ENCODE measurements at regions not wholly inside any gene's neighbourhood (a gene's known extent, or its start where the extent isn't known, plus 50 kb on each side); places are given as distances from the start of the nearest gene placed in this dataset.

DNA sequence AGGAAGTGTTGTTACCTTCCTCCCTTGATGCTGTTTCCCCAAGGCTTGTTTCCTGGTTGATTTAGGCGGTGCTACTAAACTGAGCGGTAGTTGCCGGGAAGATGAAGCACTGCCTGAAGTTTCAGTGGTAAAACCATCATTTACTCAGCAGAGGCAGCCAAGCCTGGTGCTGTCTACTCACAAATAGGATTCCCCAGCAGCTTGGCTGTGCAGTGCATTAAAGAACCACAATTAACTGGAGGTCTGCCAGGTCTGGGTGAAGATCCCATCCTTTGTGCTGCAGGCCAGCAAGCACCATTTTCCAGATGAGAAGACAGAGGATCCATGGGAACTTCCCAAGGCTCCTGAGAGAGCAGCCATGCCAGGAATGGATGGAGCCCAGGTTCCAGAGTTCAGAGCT, 231.9 kb upstream of the E2F8 start:
- Histone ChIP-seq H3K4me1 (ENCODE audit: control insufficient read depth, extremely low read depth, insufficient read depth, low read length) (no peaks in the 10 kb centered on the region), H3K4me2 (ENCODE audit: insufficient read depth, low read length) (no peak overlapping the region), H3K9me3 (replicated peaks; ENCODE audit: control insufficient read depth, insufficient read depth, low read length) (no peaks in the 10 kb centered on the region), H3K4me3 (replicated peaks in 1 of 3; ENCODE audit: insufficient read depth in 1 of 3, low read depth in 1 of 3, low read length in 3 of 3) (no peak overlapping the region), H4K20me1 (replicated peaks; ENCODE audit: control insufficient read depth, extremely low read depth, insufficient read depth, low read length) (no peaks in the 10 kb centered on the region), H3K27me3 (ENCODE audit: control insufficient read depth in 2 of 2, insufficient read depth in 2 of 2, low read length in 2 of 2) (no peaks in the 10 kb centered on the region), H3K9me1 (replicated peaks; ENCODE audit: control insufficient read depth, extremely low read depth, insufficient read depth, low read length) (no peaks in the 10 kb centered on the region), H3K27ac (ENCODE audit: insufficient read depth, low read depth, low read length) (no peak overlapping the region), H2AFZ (ENCODE audit: low read depth, low read length) (no peak overlapping the region), H3K36me3 (ENCODE audit: control insufficient read depth in 2 of 2, extremely low read depth in 1 of 2, insufficient read depth in 2 of 2, low read length in 2 of 2) (no peaks in the 10 kb centered on the region), H3K79me2 (ENCODE audit: control insufficient read depth, insufficient read depth, low read length) (no peaks in the 10 kb centered on the region), H3K9ac (replicated peaks; ENCODE audit: extremely low read depth, insufficient read depth, low read length) (no peak overlapping the region)
- intact Hi-C loops (cut with micrococcal nuclease): no loop called here
- FAIRE-seq (no peak), DNase-seq (ENCODE audit: low read depth, low spot score) (no peak)
- ChIA-PET CTCF (interaction anchor here (2.4 kb wide), 1 partner anchor 10 kb away, joined by 9 read pairs; no protein-coding TSS in a partner anchor), POLR2A (no interaction called here)
- BruUV-seq (replicated peaks): no TSS peak
- dilution Hi-C loops (cut with MboI; ENCODE audit: extremely low pct_ligation_motif_present, low sequenced_read_pairs): no loop called here
- TF ChIP-seq POLR2A (IDR thresholded peaks at IDR 0.05; ENCODE audit: low read depth, low read length) (no peak), GATA2 (IDR thresholded peaks at IDR 0.05; ENCODE audit: insufficient read depth, insufficient read length, low read depth, low read length) (no peak), FOS (IDR thresholded peaks at IDR 0.05; ENCODE audit: borderline replicate concordance, insufficient read depth, low read length) (no peak), JUN (IDR thresholded peaks at IDR 0.05; ENCODE audit: borderline replicate concordance, insufficient read depth, insufficient read length, low read depth) (no peak), EZH2 (IDR thresholded peaks at IDR 0.05; ENCODE audit: borderline replicate concordance, low read depth, low read length, severe bottlenecking) (no peak), POLR2AphosphoS5 (IDR thresholded peaks at IDR 0.05; ENCODE audit: insufficient read depth, low read depth, low read length) (no peak), MYC (IDR thresholded peaks at IDR 0.05; ENCODE audit: low read depth, low read length) (no peak)
- TF ChIP-seq, protein P1, sequence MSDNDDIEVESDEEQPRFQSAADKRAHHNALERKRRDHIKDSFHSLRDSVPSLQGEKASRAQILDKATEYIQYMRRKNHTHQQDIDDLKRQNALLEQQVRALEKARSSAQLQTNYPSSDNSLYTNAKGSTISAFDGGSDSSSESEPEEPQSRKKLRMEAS (IDR thresholded peaks at IDR 0.05; ENCODE audit: insufficient read depth, insufficient read length): no peak
- TF ChIP-seq, protein P2, sequence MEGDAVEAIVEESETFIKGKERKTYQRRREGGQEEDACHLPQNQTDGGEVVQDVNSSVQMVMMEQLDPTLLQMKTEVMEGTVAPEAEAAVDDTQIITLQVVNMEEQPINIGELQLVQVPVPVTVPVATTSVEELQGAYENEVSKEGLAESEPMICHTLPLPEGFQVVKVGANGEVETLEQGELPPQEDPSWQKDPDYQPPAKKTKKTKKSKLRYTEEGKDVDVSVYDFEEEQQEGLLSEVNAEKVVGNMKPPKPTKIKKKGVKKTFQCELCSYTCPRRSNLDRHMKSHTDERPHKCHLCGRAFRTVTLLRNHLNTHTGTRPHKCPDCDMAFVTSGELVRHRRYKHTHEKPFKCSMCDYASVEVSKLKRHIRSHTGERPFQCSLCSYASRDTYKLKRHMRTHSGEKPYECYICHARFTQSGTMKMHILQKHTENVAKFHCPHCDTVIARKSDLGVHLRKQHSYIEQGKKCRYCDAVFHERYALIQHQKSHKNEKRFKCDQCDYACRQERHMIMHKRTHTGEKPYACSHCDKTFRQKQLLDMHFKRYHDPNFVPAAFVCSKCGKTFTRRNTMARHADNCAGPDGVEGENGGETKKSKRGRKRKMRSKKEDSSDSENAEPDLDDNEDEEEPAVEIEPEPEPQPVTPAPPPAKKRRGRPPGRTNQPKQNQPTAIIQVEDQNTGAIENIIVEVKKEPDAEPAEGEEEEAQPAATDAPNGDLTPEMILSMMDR (IDR thresholded peaks at IDR 0.05; ENCODE audit: extremely low read depth in 1 of 2, insufficient read depth in 1 of 2, low read depth in 1 of 2, low read length in 2 of 2): no peak

Data from endothelial cell of umbilical vein (primary cell).